ENCODE measurements at regions not wholly inside any gene's neighbourhood (a gene's known extent, or its start where the extent isn't known, plus 50 kb on each side); places are given as distances from the start of the nearest gene placed in this dataset.

- Histone ChIP-seq H3F3A (ENCODE audit: low read depth) (no peaks in the 10 kb centered on the region), H3K9ac (ENCODE audit: low read depth, low read length, poor library complexity, severe bottlenecking) (no peak overlapping the region), H3K4me3 (ENCODE audit: low read length, poor library complexity, severe bottlenecking) (no peak overlapping the region), H3K9me3 (ENCODE audit: insufficient read depth, low read depth, low read length) (no peaks in the 10 kb centered on the region), H4K20me1 (ENCODE audit: insufficient read depth, low read length, poor library complexity, severe bottlenecking) (no peaks in the 10 kb centered on the region), H3K79me2 (ENCODE audit: insufficient read depth, low read length) (no peaks in the 10 kb centered on the region), H3K9me2 (replicated peaks; ENCODE audit: low read depth, low read length) (no peaks in the 10 kb centered on the region), H3K27me3 (ENCODE audit: insufficient read depth, low read length, poor library complexity, severe bottlenecking) (no peaks in the 10 kb centered on the region), H3K4me1 (ENCODE audit: insufficient read depth, low read length, poor library complexity, severe bottlenecking) (no peaks in the 10 kb centered on the region), H3K4me2 (ENCODE audit: low read depth, low read length, poor library complexity, severe bottlenecking) (no peak overlapping the region), H2AFZ (ENCODE audit: low read length) (no peak overlapping the region), H3K36me3 (ENCODE audit: insufficient read depth, low read length) (no peaks in the 10 kb centered on the region)
- TF ChIP-seq CTCF (conservative IDR thresholded peaks at IDR 0.05; ENCODE audit: low read length) = no peak
- no peak for TF ChIP-seq EZH2phosphoT487 (IDR thresholded peaks at IDR 0.05; ENCODE audit: borderline replicate concordance)
Observed at GRCh38 chr11:45546366-45546765, 119.1 kb downstream of the CHST1 start.

- TF ChIP-seq CTCF (conservative IDR thresholded peaks at IDR 0.05; ENCODE audit: low read length) (no peak), EZH2phosphoT487 (IDR thresholded peaks at IDR 0.05; ENCODE audit: borderline replicate concordance) (no peak)
Observed at GRCh38 chr11:45544826-45545225, 120.6 kb downstream of the CHST1 start.

GRCh38 chr11:45543808-45544422, 121.5 kb downstream of the CHST1 start:
- Histone ChIP-seq H3K27me3 (ENCODE audit: insufficient read depth, low read length, poor library complexity, severe bottlenecking) (no peaks in the 10 kb centered on the region), H3F3A (ENCODE audit: low read depth) (no peaks in the 10 kb centered on the region), H3K9me3 (ENCODE audit: insufficient read depth, low read depth, low read length) (no peaks in the 10 kb centered on the region), H2AFZ (ENCODE audit: low read length) (no peak overlapping the region), H3K4me3 (ENCODE audit: low read length, poor library complexity, severe bottlenecking) (no peak overlapping the region), H3K36me3 (ENCODE audit: insufficient read depth, low read length) (no peaks in the 10 kb centered on the region), H3K4me2 (ENCODE audit: low read depth, low read length, poor library complexity, severe bottlenecking) (no peak overlapping the region), H3K4me1 (ENCODE audit: insufficient read depth, low read length, poor library complexity, severe bottlenecking) (no peaks in the 10 kb centered on the region), H3K9me2 (replicated peaks; ENCODE audit: low read depth, low read length) (no peaks in the 10 kb centered on the region), H3K9ac (ENCODE audit: low read depth, low read length, poor library complexity, severe bottlenecking) (no peak overlapping the region), H3K79me2 (ENCODE audit: insufficient read depth, low read length) (no peaks in the 10 kb centered on the region), H4K20me1 (ENCODE audit: insufficient read depth, low read length, poor library complexity, severe bottlenecking) (no peaks in the 10 kb centered on the region)
- no peak for TF ChIP-seq CTCF (conservative IDR thresholded peaks at IDR 0.05; ENCODE audit: low read length)
- no peak for TF ChIP-seq EZH2phosphoT487 (IDR thresholded peaks at IDR 0.05; ENCODE audit: borderline replicate concordance)

More at GRCh38 chr11:45544826-45545225, 120.6 kb downstream of the CHST1 start:
- Histone ChIP-seq H3K4me2 (ENCODE audit: low read depth, low read length, poor library complexity, severe bottlenecking) (no peak overlapping the region), H4K20me1 (ENCODE audit: insufficient read depth, low read length, poor library complexity, severe bottlenecking) (no peaks in the 10 kb centered on the region), H3K79me2 (ENCODE audit: insufficient read depth, low read length) (no peaks in the 10 kb centered on the region), H3K9me3 (ENCODE audit: insufficient read depth, low read depth, low read length) (no peaks in the 10 kb centered on the region), H3K9me2 (replicated peaks; ENCODE audit: low read depth, low read length) (no peaks in the 10 kb centered on the region), H2AFZ (ENCODE audit: low read length) (no peak overlapping the region), H3K36me3 (ENCODE audit: insufficient read depth, low read length) (no peaks in the 10 kb centered on the region), H3K4me3 (ENCODE audit: low read length, poor library complexity, severe bottlenecking) (no peak overlapping the region), H3K4me1 (ENCODE audit: insufficient read depth, low read length, poor library complexity, severe bottlenecking) (no peaks in the 10 kb centered on the region), H3K27me3 (ENCODE audit: insufficient read depth, low read length, poor library complexity, severe bottlenecking) (no peaks in the 10 kb centered on the region), H3K9ac (ENCODE audit: low read depth, low read length, poor library complexity, severe bottlenecking) (no peak overlapping the region), H3F3A (ENCODE audit: low read depth) (no peaks in the 10 kb centered on the region)

Measured in Loucy (cell line).